ENCODE measurements at regions not wholly inside any gene's neighbourhood (a gene's known extent, or its start where the extent isn't known, plus 50 kb on each side); places are given as distances from the start of the nearest gene placed in this dataset.
"Not testable (repeated sequence)": the region's sequence is repeated elsewhere in the genome, so short reads cannot be mapped to it uniquely, and the experiment has no call there.

DNA sequence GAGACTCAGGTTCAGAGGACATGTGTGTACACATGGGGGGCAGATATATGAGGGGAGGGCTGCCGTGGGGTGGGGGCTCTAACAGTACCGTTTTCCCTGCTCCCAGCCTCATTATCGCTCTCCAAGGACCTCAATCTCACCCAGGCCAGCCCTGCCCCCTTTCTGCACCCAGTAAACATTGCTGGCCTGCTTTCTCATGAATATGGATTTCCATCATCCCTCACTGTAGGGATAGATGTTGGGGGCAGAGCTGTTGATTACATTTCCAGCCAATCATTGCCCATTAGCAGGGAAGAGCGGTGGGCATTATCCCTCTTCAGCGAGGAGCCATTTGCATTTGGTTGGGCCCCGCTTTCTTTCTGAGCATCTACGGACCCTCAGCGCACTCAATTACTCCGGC, 273.8 kb downstream of the RPS6KC1 start:
- DNase-seq: no peak

DNA sequence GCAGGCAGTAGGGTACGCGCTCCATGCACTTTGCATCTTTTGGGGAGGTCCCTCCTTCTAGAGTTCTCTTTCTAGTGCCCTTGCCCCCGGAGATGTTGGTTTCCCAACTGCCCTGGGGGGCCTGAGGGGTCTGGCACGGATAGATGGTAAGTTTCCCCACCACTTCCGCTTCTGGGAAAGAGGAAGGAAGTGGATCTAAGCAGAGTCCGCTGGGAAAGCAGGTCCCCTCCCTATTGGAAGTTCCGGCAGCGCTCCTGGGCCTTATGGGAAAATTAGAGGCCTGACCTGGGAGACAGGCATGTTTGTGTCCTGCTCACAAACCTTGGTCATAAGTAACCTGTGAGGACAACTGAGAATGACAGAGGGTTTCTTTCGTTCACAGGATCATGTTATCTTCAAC, 274.4 kb downstream of the RPS6KC1 start:
- DNase-seq: no peak

DNA sequence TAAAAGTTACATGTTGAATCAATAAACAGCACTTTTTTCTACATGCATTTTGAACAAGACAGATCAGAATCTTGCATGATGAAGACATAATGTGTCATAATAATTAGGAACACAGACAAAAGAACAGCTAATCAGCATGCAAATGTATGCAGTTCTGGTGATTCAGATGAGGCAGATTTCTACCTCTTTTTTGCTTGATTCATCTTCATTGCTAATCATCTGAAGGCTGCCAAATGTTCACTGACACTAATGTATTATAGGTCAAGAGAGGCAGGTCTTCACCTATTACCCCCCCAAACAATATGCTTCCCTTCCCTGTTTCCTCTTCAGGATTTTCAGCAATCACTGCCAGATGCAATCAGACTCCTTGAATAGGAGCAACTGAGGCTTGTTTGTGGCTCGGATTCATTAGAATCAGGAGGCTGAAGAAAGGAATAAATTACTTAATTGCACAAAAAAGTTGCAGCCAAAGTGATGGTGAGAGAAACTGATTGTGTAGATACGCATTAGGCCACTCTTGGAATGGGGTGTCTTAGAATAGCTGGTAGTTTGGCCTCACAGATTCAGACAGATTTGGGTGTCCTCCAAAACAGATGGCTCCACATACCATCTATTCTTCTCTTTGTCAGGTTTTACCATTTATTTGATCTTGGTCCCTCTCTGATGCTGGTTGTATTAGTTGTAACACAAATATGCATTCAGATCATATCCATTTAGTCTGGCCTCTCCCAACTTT, 275.4 kb downstream of the RPS6KC1 start:
- DNase-seq: no peak

DNA sequence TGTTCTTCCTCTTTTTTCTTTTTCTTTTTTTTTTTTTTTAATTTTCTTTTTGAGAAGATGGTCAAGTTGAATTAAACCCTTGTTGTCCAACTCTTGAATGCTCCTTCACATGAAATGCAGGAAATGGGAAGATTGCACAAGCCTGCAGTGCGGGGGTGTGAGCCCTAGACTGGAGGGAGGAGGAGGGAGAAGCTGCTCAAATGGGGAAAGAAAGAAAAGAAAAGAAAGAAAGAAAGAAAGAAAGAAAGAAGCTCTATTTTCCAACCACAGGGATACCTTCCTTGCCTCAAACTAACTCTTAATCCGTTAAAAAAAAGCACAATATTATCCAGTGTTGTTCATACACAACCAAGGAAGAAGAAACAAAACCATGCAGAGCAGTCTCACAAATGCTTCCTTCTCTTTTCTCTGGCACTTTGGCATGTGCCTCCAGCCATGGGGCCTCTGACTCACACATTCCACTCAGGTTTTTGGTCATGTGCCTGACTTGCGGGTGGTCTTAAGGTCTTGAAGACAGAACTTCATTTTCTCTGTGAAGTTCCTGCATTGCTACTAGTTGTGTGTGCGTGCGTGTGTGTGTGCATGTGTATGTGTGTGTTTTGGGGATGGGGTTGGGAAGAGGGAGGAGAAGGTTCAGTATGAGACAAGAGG, 276.1 kb downstream of the RPS6KC1 start:
- no peak for DNase-seq

DNA sequence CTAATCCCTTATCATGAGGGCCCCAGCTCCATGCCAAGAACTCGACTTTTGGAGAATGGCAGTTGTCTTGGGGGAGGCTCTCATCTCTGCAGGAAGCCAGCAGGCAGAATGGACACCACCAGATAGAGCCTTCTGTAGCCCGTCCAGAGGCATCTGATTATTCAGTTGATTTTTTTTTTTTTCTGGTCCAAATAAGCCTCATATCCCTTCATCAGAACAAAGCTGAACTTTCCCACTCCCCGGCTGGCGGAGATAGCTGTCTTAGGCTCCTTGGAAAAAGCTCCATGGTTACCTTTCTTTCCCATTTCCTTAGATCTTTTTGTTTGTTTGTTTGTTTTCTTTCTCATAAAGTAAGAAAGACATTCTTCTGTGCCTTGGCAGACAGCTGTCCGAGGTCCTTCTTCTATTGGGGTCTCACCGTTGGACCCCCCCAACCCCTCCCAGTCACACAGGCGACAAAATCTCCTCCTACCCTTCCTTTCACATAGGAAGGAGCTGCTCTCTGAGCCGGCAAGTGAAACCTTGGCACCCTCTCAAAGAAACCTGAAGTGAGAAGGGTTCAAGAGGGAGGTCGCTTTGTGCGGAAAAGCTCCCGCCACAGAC, 278.5 kb downstream of the RPS6KC1 start:
- DNase-seq: no peak

DNA sequence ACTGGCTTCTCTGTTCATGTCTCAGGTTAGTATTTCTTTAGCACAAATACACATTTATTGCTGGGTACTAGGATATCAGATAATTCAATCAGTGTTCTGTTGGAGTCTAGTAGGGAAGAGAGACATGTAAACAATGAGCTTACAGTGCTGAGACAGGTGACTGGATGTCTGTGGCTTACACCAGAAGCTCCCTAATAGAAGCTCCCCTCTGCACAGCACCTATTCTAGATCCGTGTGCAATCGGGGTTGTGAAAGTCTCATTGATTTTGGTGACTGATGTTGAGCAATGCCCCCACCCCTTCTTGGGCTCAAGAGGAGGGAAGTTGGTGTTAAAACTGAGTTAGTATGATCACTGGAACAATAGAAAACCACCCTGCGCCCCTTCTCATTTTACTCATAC, 279.2 kb downstream of the RPS6KC1 start:
- no peak for DNase-seq

DNA sequence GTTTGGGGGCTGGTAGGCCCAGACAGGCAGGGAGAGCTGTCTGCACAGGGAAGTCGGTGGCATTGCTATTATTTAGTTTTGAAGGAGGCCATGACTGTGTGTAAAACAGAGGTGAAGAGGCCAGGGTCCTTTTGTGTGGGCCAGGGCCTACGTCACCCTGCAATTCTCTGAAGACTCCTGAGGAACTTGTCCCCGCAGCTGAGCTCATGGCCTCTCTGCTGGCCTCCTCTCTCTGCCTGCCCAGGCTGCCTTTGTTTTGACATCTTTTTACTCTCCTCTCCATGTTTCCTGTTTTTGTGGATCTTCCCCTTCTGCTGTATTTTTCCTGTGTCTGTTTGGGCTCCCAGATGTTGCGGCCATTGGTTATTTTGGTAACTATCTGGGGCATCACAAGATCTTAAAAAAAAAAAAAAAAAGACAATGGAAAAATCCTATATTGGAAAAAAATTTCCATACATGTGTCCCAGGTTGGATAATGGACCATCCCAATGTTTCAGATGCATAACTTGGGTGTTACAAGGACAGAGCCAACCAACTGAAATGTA, 280.7 kb downstream of the RPS6KC1 start:
- no peak for DNase-seq

DNA sequence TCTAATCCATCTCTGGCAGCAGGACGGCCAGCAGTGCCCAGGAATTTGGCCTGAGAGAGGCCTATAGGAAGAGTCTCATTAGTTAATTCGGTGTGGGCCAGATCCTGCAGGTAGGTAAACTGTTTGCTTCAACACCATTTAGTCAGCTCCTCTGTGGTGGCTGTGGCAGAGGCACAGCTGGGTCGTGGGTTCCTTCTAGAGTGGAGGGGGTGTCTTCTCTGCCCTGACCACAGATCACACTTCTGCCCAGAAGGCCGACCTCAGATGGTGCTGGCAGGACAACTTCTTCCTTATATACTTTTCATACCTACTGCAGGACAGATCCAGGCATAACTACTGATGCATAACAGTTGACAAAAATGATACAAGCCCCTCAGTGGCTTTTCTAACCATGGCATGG, 281.4 kb downstream of the RPS6KC1 start:
- DNase-seq: no peak

DNA sequence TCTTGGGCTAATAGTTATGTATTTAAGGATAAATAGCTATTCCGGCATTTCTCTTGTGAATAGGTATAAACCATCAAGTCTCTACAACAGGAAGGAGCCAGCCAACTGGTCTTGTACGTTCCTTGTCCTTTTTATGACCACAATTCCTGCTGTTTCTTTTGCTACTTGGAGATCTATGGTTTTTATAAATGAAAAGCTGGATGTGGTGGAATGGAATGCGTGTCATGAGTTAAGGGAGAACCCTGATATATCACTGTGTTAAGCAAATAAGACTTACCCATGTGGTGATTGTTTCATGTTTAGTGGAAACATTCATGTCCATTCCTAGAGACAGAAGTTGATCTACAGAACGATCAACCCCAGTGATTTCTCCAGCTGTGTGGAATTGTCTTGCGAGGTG, 282.1 kb downstream of the RPS6KC1 start:
- no peak for DNase-seq

DNA sequence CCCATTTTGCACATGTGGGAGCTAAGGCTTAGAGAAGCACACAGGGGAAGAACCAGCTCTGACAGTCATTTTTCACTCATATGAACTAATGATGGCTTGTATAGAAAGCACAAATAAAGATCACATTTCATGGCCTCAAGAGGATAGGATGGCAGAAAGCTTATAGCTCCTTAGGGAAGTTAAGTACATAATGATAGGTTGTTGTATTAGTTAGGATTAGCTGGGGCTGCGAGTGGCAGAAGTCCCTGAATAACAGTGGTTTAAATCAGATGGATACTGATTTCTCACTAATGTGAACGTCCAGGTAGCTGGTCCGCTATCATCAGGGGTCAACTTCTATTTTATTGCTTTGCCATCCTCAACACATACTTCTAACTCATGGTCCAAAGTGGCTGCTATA, 284.0 kb downstream of the RPS6KC1 start:
- peak; percentile 79 for DNase-seq

DNA sequence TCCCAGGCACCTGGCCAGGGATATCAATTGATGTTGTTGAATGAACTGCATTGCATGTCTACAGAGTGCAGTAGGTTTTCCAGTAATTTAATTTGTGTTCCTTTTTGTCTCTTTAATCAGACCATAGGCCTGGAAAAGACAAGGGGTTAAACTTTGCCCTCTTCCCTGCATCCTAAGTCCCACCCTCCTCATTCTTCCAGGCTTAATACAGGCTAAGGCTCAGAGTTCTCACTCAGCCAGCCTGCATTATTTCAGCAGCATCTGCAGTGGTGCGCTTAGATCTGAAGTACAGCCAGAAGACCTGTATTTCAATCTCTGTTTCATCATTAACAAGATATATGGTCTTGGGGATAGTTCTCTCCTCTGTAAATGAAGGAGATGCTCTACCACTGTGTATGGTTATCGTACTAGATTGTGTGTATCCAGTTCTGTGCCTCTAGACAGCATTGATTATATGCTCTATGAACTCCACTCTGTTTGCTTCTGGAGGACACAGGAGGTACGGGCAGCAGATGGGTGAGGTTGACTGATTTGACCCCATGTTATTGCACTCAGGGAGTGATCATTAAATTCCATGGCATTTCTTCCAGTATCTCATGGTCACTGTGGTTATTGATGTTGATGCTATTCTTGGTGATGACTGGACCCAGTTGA, 286.1 kb downstream of the RPS6KC1 start:
- no peak for DNase-seq

DNA sequence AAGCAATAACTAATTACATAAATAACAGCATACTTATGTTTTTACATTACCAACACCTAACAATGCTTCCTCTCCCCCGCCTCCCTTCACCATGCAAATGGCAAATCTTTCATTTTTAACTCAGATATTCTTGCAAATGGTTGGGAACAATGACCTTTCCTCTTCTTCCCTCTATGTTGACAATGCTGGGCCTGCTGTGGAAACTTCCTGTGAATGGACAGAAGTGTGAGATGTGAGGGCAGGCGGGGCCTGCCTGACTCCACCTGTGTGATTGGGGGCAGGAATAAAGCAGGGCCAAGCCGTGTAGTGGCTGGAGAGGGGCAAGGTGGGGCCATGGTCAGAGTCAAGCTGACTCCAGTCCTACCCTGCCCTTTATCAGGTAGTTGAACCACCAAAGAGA, 289.6 kb downstream of the RPS6KC1 start:
- DNase-seq: peak; percentile 5

DNA sequence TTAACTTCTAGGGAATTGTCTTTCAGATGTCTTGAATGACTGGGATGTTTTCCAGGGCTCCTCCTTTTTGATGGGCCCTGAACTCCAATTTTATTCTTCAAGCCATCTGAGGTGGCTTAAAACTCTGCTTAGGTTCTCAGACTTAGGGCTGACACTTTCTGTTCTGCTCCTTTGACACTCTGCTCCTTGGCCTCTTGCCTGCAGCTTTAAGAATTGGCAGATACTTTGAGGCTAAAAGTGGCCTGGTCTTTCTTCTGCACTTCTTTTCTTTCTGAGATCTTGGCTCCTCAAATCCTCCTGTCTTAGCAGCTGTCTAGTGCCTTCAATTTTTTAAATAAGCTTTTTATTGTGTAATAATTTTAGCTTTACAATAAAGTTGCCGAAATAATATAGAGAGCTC, 294.6 kb downstream of the RPS6KC1 start:
- no peak for DNase-seq

DNA sequence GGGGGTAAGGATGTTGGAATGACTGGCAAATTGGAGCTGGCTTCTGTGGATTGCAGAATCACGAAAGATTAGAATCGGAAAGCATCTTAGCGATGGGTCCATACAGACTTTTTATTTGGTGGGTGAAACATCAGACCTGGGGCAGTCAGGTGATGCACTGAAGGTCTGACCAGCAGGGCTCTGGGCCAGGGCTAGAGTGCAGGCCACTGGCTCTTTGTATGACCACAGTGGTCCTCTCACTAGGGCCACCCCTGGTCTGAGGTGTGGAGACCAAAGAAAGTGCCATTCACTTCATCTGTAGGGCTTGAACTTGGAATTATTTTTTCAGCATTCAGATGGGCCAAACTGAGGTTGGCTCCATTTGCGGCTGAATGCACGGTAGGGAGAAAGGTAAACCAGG, 306.4 kb downstream of the RPS6KC1 start:
- DNase-seq: no peak

DNA sequence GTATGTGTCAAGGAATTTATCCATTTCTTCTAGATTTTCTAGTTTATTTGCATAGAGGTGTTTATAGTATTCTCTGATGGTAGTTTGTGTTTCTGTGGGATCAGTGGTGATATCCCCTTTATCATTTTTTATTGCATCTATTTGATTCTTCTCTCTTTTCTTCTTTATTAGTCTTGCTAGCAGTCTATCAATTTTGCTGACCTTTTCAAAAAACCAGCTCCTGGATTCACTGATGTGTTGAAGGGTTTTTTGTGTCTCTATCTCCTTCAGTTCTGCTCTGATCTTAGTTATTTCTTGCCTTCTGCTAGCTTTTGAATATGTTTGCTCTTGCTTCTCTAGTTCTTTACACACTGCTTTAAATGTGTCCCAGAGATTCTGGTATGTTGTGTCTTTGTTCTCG, 307.3 kb downstream of the RPS6KC1 start:
- DNase-seq: not testable (repeated sequence)

DNA sequence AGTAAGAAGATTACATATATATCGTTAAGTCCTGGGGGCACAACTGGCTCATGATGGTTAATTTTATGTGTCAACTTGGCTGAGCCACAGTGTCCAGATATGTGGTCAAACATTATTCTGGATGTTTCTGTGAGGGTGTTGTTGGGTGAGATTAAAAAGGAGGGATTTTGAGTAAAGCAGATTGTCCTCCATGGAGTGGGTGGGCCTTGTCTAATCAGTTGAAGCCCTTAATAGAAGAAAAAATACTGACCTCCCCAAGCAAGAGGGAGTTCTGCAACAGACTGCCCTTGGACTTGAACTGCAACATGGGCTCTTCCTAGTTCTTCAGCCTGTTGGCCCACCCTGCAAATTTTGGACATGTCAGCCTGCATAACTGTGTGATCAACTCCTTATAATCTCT, 311.6 kb downstream of the RPS6KC1 start:
- DNase-seq: no peak

DNA sequence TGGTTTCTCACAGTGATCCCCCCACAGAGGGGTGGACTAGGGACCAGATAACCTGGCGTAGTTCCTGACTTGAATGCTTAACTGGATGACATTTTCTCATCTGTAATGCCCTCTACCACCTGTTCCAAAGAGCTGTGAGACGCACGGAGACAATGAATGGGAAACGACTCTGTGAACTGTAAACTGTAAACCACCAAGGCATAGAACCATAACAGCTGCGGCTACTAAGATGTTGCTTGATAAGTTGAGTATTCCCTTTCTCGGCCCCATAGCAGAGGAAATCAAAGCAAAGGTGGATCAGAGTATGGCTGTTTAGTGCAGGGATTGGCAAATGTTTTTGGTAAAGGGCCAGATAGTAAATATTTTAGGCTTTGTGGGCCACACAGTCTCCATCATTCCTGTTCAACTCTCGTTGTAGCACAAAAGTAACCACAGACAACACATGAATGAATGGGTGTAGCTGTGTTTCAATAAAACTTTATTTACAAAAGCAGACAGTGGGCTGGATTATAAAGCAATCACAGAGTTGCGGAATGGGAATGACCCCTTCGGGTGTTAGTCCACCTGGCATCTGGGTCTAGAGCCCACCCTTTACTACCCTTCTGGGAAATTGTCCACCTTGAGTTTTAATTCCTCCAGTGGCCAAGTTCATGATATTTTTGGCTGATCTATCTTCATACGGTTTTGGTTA, 315.2 kb downstream of the RPS6KC1 start:
- DNase-seq: no peak

DNA sequence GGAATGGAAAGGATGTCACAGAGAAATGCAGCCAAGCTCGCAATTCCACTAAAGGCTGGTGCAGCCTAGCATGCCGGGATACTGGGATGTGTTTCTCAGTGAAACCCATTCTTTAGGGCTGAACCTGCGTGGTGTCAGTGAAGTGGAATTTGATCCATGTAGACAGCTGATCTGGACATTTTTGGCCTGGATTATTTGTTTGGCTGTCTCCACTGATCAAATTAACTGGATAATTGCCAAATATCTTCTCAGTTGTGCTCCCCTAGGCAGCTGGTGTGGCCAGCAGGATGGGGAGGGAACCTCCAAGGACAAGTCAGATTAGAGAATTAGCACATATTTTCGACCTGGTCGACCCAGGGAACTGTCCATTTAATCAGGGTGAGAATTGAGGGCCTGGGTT, 318.4 kb downstream of the RPS6KC1 start:
- DNase-seq: no peak

DNA sequence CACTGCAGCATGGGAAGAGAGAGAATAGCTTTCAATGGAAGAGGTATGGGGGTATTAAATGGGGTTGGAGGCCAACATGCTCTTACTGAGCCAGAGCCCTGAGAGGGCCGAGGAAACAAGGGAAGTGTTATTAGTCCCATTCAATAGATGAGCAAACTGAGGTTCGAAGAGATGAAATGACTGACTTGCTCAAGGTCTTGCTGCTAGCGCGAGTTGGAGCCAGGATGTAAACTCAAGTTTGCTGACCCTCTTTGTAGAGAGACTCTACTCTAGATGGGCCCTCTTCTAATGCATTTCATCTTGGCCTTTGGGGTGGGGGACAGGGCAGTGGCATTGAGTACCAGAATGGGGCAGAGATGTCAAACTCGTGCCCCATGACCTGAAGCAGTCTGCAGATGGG, 319.5 kb downstream of the RPS6KC1 start:
- no peak for DNase-seq

DNA sequence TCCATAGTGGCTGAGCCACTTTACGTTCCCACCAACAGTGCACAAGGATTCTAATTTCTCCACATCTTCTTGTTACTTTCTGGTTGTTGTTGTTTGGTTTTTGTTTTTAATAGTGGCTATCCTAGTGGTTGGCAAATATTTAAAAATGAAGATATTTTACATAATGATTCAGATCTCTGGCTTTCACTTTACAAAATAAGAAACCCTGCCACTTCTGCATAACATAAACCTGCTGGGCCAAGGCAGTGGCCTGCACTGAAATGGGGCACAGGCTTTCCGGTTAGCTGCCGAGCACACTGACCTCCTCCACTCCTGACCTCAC, 320.4 kb downstream of the RPS6KC1 start:
- no peak for DNase-seq

DNA sequence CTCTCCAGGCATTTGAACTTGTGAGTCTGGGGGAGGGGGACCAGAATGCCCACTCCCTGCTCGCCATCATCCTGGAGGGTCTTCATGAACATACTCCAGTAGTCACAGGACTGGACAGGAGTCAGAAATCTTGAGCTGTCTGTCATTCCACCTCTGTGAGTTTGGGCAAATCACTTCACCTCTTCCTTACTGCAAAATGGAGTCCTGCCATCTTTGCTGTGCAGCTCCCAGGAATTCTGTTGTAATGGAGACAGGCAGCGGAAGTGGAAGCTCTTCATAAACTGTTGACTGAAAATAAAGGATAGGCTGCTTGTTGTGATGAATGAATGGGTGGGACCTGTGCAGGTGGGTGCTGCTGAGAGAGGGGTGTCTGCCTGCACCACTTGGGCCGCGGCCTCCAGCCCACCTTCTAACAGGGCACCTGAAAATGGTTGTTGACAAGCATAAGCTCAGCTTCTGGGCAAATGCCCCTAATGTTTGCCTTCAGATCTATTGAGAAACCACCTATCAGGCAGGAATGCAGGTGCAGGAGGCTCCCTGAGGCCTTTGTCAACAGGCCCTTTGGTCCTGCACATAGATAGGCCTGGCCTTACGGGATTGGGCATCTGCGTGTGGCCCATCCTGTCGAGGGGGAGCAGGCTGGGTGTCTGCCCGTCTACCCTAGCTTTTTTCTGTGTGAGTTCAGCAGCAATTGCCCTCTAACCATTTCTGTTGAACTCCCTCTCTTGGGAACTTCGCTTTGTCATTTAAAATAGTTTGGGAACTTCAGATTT, 321.0 kb downstream of the RPS6KC1 start:
- no peak for DNase-seq

DNA sequence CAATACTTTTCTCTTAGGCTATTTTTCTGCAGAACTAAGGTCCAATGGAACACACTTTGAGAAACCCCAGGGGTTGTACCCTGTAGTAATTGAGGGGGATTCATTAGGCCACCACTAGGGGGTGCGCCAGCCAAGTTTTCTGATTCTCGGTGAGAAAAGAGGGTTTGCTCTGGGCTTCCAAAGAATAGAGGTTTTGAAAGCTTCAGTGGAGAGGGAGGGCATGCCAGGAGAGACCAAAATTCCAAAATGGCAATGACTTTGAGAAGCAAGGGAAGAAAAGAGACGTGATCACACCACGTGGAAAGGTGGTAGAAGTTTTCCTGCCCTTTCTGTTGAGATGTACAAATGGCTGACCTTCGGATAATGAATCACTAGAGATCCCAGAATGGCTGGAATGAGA, 323.3 kb downstream of the RPS6KC1 start:
- peak; percentile 77 for DNase-seq
